Stomach (tissue), 4 donors: ENCODE measurements at regions not wholly inside any gene's neighbourhood (a gene's known extent, or its start where the extent isn't known, plus 50 kb on each side); places are given as distances from the start of the nearest gene placed in this dataset.

Experiments used
- POLR2A ChIP-seq, 4 donors: fragments of 450-650 bp; IDR thresholded peaks; one replicate each; pipeline ENCODE4 v1.6.1; 2016; ENCODE audit warnings: antibody characterized with exemption in 4 of 4, control low read depth in 2 of 4, mild to moderate bottlenecking in 1 of 4, moderate library complexity in 1 of 4
- TF ChIP-seq, protein P1 (sequence below), 7 experiments: fragments of 450-650 bp in 4 of 7; fragments of 200-600 bp in 3 of 7; sonication (generic) in 3 of 7; IDR thresholded peaks; one replicate each; pipeline ENCODE4 v1.5.1; 2016 to 2019; ENCODE audit warnings: antibody characterized with exemption in 7 of 7, control low read depth in 2 of 7, mild to moderate bottlenecking in 1 of 7

GRCh38 chr11:70670676-70671034 lies 272.3 kb downstream of the CTTN start:
- TF ChIP-seq POLR2A (IDR thresholded peaks at IDR 0.05): no peak
- TF ChIP-seq, protein P1, sequence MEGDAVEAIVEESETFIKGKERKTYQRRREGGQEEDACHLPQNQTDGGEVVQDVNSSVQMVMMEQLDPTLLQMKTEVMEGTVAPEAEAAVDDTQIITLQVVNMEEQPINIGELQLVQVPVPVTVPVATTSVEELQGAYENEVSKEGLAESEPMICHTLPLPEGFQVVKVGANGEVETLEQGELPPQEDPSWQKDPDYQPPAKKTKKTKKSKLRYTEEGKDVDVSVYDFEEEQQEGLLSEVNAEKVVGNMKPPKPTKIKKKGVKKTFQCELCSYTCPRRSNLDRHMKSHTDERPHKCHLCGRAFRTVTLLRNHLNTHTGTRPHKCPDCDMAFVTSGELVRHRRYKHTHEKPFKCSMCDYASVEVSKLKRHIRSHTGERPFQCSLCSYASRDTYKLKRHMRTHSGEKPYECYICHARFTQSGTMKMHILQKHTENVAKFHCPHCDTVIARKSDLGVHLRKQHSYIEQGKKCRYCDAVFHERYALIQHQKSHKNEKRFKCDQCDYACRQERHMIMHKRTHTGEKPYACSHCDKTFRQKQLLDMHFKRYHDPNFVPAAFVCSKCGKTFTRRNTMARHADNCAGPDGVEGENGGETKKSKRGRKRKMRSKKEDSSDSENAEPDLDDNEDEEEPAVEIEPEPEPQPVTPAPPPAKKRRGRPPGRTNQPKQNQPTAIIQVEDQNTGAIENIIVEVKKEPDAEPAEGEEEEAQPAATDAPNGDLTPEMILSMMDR (IDR thresholded peaks at IDR 0.05): no peak
